Endothelial cell of umbilical vein (primary cell): ENCODE measurements at regions not wholly inside any gene's neighbourhood (a gene's known extent, or its start where the extent isn't known, plus 50 kb on each side); places are given as distances from the start of the nearest gene placed in this dataset.

Experiments
- BruUV-seq: library from RNA; stranded (reverse); fragments of 400-500 nt; replicated peaks from 2 replicates; lab custom pipeline; 2021; lab: Mats Ljungman, UMichigan
- CTCF ChIA-PET: fragments of 300-600, 350-600 bp; sonication (Branson Sonifier 250); formaldehyde crosslinking; loops from one replicate; lab custom pipeline; 2021; ENCODE audit warnings: antibody characterized with exemption, inconsistent platforms; lab: Charles Lee
- POLR2A ChIA-PET: fragments of 300-600, 350-600 bp; sonication (Branson Sonifier 250); formaldehyde crosslinking; loops from one replicate; lab custom pipeline; 2021; ENCODE audit warnings: antibody characterized with exemption, inconsistent platforms; lab: Charles Lee
- DNase-seq: peaks from one replicate; pipeline ENCODE4 v3.0.0-alpha.2; 2011; ENCODE audit warnings: low read depth, low spot score
- FAIRE-seq: peaks from 2 replicates; lab custom pipeline; 2011; peaks lifted over from hg19 to GRCh38; lab: Jason Lieb, UNC
- H2AFZ ChIP-seq: 2 replicates; pipeline ENCODE4 v1.6.0; 2012; ENCODE audit warnings: low read depth, low read length, control low read depth, inconsistent platforms
- H3K27ac ChIP-seq: 2 replicates; pipeline ENCODE4 v1.5.1; 2011; ENCODE audit warnings: low read depth, mild to moderate bottlenecking, control low read depth, low read length, moderate library complexity; ENCODE audit not compliant: insufficient read depth
- H3K27me3 ChIP-seq, 2 experiments: 2 replicates each; pipeline versions ENCODE4 v1.6.0 to v1.6.1; 2011; ENCODE audit warnings: low read length in 2 of 2, mixed read lengths in 1 of 2; ENCODE audit not compliant: control insufficient read depth in 2 of 2, insufficient read depth in 2 of 2
- H3K36me3 ChIP-seq, 2 experiments: 2 replicates in 1 of 2; 3 replicates in 1 of 2; pipeline ENCODE4 v1.5.1; 2011; ENCODE audit warnings: low read length in 2 of 2, mild to moderate bottlenecking in 1 of 2, moderate library complexity in 1 of 2; ENCODE audit not compliant: control insufficient read depth in 2 of 2, insufficient read depth in 2 of 2; ENCODE audit errors: extremely low read depth in 1 of 2
- H3K4me1 ChIP-seq: 3 replicates; pipeline ENCODE4 v1.5.1; 2011; ENCODE audit warnings: mild to moderate bottlenecking, low read length; ENCODE audit not compliant: control insufficient read depth, insufficient read depth; ENCODE audit errors: extremely low read depth
- H3K4me2 ChIP-seq: 2 replicates; pipeline ENCODE4 v1.6.1; 2011; ENCODE audit warnings: low read length, control low read depth, mixed read lengths; ENCODE audit not compliant: insufficient read depth
- H3K4me3 ChIP-seq, 3 experiments: fragments of 200-600 bp in 1 of 3; sonication (generic), shearing (Covaris generic) in 1 of 3; replicated peaks in 1 of 3; 2 replicates each; pipeline ENCODE4 v1.5.1; 2011 to 2016; ENCODE audit warnings: control low read depth in 3 of 3, low read length in 3 of 3, mild to moderate bottlenecking in 2 of 3, inconsistent platforms in 1 of 3, low read depth in 1 of 3, moderate library complexity in 1 of 3; ENCODE audit not compliant: insufficient read depth in 1 of 3
- H3K79me2 ChIP-seq: 2 replicates; pipeline ENCODE4 v1.6.0; 2012; ENCODE audit warnings: low read length, inconsistent platforms; ENCODE audit not compliant: control insufficient read depth, insufficient read depth
- H3K9ac ChIP-seq: replicated peaks from 2 replicates; pipeline ENCODE3; 2011; ENCODE audit warnings: low read length, control low read depth; ENCODE audit not compliant: insufficient read depth; ENCODE audit errors: extremely low read depth
- H3K9me1 ChIP-seq: replicated peaks from 3 replicates; pipeline ENCODE4 v1.6.0; 2011; ENCODE audit warnings: mild to moderate bottlenecking, low read length; ENCODE audit not compliant: control insufficient read depth, insufficient read depth; ENCODE audit errors: extremely low read depth
- H3K9me3 ChIP-seq: replicated peaks from 2 replicates; pipeline ENCODE4 v1.5.1; 2012; ENCODE audit warnings: low read length, inconsistent platforms; ENCODE audit not compliant: control insufficient read depth, insufficient read depth
- H4K20me1 ChIP-seq: replicated peaks from 2 replicates; pipeline ENCODE3; 2011; ENCODE audit warnings: mild to moderate bottlenecking, low read length; ENCODE audit not compliant: control insufficient read depth, insufficient read depth; ENCODE audit errors: extremely low read depth
- CTCF ChIP-seq, 2 donors: IDR thresholded peaks; 1 replicate in 1 of 2; 2 replicates in 1 of 2; pipeline ENCODE4 v1.5.1; 2011; ENCODE audit warnings: low read length in 2 of 2, mild to moderate bottlenecking in 2 of 2, moderate library complexity in 2 of 2, control low read depth in 1 of 2, inconsistent platforms in 1 of 2, low read depth in 1 of 2; ENCODE audit not compliant: insufficient read depth in 1 of 2; ENCODE audit errors: extremely low read depth in 1 of 2
- EZH2 ChIP-seq: IDR thresholded peaks from 2 replicates; pipeline ENCODE4 v1.6.1; 2012; ENCODE audit warnings: borderline replicate concordance, low read depth, mild to moderate bottlenecking, moderate library complexity, low read length, inconsistent platforms; ENCODE audit not compliant: severe bottlenecking
- FOS ChIP-seq: IDR thresholded peaks from 2 replicates; pipeline ENCODE4 v1.6.1; 2011; ENCODE audit warnings: mild to moderate bottlenecking, low read length, moderate library complexity, borderline replicate concordance; ENCODE audit not compliant: insufficient read depth
- GATA2 ChIP-seq: IDR thresholded peaks from 2 replicates; pipeline ENCODE4 v1.7.0; 2011; ENCODE audit warnings: low read depth, mild to moderate bottlenecking, moderate library complexity, mixed read lengths, low read length; ENCODE audit not compliant: insufficient read length, insufficient read depth
- JUN ChIP-seq: IDR thresholded peaks from 2 replicates; pipeline ENCODE4 v1.6.1; 2011; ENCODE audit warnings: borderline replicate concordance, low read depth; ENCODE audit not compliant: insufficient read length, insufficient read depth
- MAX ChIP-seq: IDR thresholded peaks from 2 replicates; pipeline ENCODE4 v1.6.1; 2011; ENCODE audit not compliant: insufficient read depth, insufficient read length
- MYC ChIP-seq: IDR thresholded peaks from one replicate; pipeline ENCODE4 v1.6.1; 2011; ENCODE audit warnings: mild to moderate bottlenecking, low read depth, low read length
- POLR2A ChIP-seq: IDR thresholded peaks from 2 replicates; pipeline ENCODE4 v1.6.1; 2012; ENCODE audit warnings: low read depth, mild to moderate bottlenecking, control low read depth, low read length
- POLR2AphosphoS5 ChIP-seq: IDR thresholded peaks from 2 replicates; pipeline ENCODE4 v1.6.1; 2012; ENCODE audit warnings: low read depth, mild to moderate bottlenecking, control low read depth, low read length, moderate library complexity; ENCODE audit not compliant: insufficient read depth
- dilution Hi-C: fragments of 300-500 bp; cut with MboI; formaldehyde crosslinking; loops from one replicate; pipeline ENCODE4 v1.15.0; 2019; ENCODE audit warnings: low sequenced_read_pairs; ENCODE audit not compliant: extremely low pct_ligation_motif_present
- intact Hi-C: fragments of 100-400 bp; cut with micrococcal nuclease; formaldehyde crosslinking; loops from one replicate; pipeline ENCODE4 v1.10.0; 2022

- Histone ChIP-seq H3K27me3 (no peaks in the 10 kb centered on the region), H4K20me1 (no peaks in the 10 kb centered on the region), H3K9me1 (no peaks in the 10 kb centered on the region)
These were observed 467.3 kb upstream of the B3GAT1 start for GRCh38 chr11:134879341-134879740.

More at GRCh38 chr11:134879341-134879740, 467.3 kb upstream of the B3GAT1 start:
- no peak for FAIRE-seq
- Histone ChIP-seq H3K4me3 (no peak overlapping the region), H3K4me1 (no peaks in the 10 kb centered on the region), H3K9ac (no peak overlapping the region), H2AFZ (no peak overlapping the region), H3K4me2 (no peak overlapping the region), H3K79me2 (no peaks in the 10 kb centered on the region), H3K9me3 (no peaks in the 10 kb centered on the region), H3K27ac (no peak overlapping the region), H3K36me3 (no peaks in the 10 kb centered on the region)
- dilution Hi-C loops: no loop called here
- CTCF ChIA-PET: no interaction called here
- TF ChIP-seq CTCF (IDR thresholded peaks at IDR 0.05; ENCODE audit: extremely low read depth in 1 of 2, insufficient read depth in 1 of 2, low read depth in 1 of 2, low read length in 2 of 2): no peak
- TF ChIP-seq MYC: no peak
- no peak for TF ChIP-seq MAX
- TF ChIP-seq GATA2: no peak
- no peak for TF ChIP-seq EZH2
- no peak for TF ChIP-seq FOS
- TF ChIP-seq POLR2AphosphoS5: no peak
- TF ChIP-seq JUN: no peak
- no peak for TF ChIP-seq POLR2A
- POLR2A ChIA-PET: no interaction called here
- intact Hi-C loops: no loop called here
- DNase-seq: no peak
- BruUV-seq: no TSS peak
